IPS DF 4.7 (cell line): ENCODE measurements at regions not wholly inside any gene's neighbourhood (a gene's known extent, or its start where the extent isn't known, plus 50 kb on each side); places are given as distances from the start of the nearest gene placed in this dataset.
"Not testable (repeated sequence)": the region's sequence is repeated elsewhere in the genome, so short reads cannot be mapped to it uniquely, and the experiment has no call there.

Experiments
- DNase-seq: peaks from one replicate; pipeline ENCODE4 v3.0.0-alpha.2; 2013; ENCODE audit warnings: low spot score; ENCODE audit errors: extremely low read depth

GRCh38 chr5:135095871-135096270 lies 61.8 kb upstream of the PITX1 start:
- no peak for DNase-seq

GRCh38 chr5:135095052-135095715 lies 61.2 kb upstream of the PITX1 start:
- no peak for DNase-seq

- DNase-seq, result no peak
Measured at GRCh38 chr5:135094339-135095051, 60.5 kb upstream of the PITX1 start.

DNA sequence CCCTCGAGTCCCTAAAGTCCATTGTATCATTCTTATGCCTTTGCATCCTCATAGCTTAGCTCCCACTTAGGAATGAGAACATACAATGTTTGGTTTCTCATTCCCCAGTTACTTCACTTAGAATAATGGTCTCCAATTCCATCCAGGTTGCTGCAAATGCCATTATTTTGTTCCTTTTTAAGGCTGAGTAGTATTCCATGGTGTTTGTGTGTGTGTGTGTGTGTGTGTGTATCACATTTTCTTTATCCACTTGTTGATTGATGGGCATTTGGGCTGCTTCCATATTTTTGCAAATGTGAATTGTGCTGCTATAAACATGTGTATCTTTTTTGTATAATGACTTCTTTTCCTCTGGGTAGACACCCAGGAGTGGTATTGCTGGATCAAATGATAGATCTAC lies 59.5 kb upstream of the PITX1 start:
- not testable (repeated sequence) for DNase-seq

GRCh38 chr5:135092476-135092875 lies 58.4 kb upstream of the PITX1 start:
- no peak for DNase-seq

- no peak for DNase-seq
Measured at GRCh38 chr5:135091286-135091685, 57.3 kb upstream of the PITX1 start.

DNA sequence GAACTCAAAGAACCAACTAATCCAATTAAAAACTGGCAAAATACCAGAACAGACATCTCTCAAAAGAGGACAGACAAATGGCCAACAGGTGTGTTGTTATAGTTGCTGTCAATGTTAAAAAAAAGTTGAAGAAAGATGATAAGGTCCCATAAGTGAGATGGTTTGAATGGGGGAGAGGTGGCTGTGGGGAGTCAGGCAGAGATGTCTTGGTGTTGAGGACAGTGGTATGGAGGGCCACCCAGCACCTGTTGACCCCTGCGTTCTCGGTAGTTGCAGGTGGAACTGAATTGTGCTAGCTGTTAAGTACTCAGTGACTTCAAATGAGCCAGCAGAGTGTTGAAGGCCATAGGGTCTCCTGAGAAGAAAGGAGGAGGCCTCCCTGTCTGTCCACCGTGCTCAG lies 55.9 kb upstream of the PITX1 start:
- no peak for DNase-seq

GRCh38 chr5:135088911-135089310 lies 54.9 kb upstream of the PITX1 start:
- DNase-seq, result no peak

DNA sequence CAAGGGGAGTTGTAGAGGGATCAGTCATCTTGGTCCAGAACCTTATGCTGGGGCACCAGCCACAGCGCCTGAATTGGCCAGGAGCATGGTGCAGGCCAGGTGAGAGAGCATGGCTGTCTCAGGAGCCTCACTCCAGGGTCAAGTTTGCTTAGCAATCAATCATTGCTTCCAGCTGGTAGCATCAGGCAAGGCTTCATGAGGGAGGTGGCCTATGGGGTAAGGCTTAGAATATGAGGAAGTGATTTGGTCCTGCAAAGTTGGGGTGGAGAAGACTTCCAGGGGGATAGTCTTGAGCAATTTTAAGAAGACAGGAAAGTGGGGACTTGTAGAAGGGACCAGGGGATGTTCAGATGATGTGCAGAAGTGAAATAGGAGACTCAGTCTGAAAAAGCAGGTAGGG lies 53.9 kb upstream of the PITX1 start:
- DNase-seq, result no peak

GRCh38 chr5:135085936-135086725 lies 52.1 kb upstream of the PITX1 start:
- no peak for DNase-seq

DNA sequence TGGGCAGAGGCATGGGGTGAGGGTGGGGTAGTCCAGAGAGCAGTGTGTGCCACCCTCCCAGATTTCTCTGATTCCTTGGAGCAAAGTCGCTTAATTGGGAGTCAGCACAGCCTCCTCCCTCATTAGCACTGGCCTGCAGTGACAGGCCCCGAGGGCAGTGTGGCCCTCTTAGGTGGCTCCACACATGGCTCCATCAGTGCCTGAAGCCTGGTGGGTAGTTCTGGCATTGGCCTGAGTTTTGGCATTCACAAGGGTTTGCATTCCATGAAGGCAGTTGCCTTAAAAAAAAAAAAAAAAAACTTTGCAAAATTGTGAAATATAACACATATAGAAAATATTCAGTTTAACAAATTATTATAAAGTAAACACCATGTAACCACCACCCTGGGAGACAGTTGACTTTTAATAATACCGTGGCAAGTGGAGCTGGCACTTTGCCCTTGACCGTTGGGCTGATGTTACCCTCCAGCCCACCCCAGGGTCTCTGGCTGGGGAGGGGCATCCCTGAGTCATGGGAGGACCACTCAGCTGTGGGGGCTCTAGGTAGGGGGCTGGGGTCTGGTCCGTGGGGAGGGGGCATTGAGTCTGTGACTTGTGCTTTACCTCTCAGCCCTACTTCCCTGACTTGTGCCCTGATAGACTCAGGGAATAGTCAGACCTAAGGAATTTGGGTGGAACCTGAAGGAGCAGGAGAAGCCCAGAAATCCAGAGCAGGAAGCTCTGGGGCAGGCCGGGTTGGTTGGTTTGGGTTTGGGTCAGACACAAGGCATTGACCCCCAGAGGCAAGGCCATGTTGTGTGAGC lies 51.3 kb upstream of the PITX1 start:
- DNase-seq, result no peak
